ENCODE measurements at regions not wholly inside any gene's neighbourhood (a gene's known extent, or its start where the extent isn't known, plus 50 kb on each side); places are given as distances from the start of the nearest gene placed in this dataset.

DNA sequence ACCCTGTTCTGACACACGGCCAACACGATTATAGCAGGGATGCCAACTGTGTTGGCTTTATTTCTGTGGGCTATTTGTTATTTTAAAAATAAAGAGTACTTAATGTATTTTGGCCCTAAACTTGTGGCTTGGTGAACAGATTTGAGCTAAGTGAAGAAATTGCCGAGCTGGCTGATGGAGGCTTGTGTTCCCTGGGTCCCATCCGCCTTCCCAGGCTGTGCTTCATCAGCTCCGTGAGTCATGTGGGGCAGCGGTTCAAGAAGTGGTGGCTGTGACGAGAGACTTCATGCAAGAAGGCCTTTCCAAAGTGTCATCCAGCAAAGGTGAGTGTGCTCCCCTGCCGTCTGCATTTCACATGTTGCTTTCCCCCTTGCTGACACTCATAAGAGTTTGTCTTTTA lies 73.6 kb upstream of the NCK2 start:
- TF ChIP-seq, protein P1, sequence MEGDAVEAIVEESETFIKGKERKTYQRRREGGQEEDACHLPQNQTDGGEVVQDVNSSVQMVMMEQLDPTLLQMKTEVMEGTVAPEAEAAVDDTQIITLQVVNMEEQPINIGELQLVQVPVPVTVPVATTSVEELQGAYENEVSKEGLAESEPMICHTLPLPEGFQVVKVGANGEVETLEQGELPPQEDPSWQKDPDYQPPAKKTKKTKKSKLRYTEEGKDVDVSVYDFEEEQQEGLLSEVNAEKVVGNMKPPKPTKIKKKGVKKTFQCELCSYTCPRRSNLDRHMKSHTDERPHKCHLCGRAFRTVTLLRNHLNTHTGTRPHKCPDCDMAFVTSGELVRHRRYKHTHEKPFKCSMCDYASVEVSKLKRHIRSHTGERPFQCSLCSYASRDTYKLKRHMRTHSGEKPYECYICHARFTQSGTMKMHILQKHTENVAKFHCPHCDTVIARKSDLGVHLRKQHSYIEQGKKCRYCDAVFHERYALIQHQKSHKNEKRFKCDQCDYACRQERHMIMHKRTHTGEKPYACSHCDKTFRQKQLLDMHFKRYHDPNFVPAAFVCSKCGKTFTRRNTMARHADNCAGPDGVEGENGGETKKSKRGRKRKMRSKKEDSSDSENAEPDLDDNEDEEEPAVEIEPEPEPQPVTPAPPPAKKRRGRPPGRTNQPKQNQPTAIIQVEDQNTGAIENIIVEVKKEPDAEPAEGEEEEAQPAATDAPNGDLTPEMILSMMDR (IDR thresholded peaks at IDR 0.05; ENCODE audit: low read depth, low read length, poor library complexity, severe bottlenecking): no peak
- no peak for TF ChIP-seq EZH2phosphoT487 (IDR thresholded peaks at IDR 0.05; ENCODE audit: borderline replicate concordance, low read length)

Measured in DOHH2 (cell line).